ENCODE measurements at regions not wholly inside any gene's neighbourhood (a gene's known extent, or its start where the extent isn't known, plus 50 kb on each side); places are given as distances from the start of the nearest gene placed in this dataset.

DNA sequence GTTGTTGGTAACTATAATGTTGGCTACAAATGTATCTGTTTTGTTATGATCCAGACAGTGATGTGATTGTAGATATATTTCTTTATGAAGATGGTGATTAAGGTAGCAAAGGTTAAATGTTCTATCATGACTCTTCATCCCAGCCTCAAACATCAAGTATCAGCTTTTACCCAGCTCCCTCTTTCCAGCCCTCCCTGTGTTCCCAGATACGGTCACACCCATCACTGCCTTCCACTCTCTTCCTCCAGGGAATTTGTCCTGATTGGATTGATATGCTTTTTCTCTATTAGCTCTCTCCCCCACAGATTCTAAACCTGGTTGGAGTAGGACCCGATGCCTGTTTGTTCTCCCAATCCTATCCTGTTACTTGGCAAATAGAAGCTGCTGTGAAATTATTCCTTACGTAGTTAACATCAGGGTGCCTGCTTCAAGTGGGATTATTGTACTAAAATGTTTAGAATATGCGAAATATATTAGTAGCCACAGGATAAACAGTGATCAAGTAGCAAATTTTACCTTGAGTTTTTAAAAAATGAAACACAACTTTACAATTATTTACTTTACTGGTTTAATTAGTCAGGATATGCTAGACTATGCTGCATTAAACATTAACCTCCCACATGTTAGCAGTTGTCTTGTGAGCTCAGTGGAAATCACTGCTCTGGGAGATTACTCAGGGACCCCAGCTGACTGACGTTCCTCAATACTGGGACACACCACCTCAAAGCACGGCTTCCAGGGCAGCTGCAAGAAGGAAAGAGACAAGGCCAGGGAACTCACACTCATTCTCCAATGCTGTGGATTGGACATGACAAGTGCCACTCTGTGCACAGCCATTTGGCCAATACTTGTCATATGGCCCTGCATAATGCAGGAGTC is 165.3 kb downstream of the ALX1 start:
- TF ChIP-seq, protein P1, sequence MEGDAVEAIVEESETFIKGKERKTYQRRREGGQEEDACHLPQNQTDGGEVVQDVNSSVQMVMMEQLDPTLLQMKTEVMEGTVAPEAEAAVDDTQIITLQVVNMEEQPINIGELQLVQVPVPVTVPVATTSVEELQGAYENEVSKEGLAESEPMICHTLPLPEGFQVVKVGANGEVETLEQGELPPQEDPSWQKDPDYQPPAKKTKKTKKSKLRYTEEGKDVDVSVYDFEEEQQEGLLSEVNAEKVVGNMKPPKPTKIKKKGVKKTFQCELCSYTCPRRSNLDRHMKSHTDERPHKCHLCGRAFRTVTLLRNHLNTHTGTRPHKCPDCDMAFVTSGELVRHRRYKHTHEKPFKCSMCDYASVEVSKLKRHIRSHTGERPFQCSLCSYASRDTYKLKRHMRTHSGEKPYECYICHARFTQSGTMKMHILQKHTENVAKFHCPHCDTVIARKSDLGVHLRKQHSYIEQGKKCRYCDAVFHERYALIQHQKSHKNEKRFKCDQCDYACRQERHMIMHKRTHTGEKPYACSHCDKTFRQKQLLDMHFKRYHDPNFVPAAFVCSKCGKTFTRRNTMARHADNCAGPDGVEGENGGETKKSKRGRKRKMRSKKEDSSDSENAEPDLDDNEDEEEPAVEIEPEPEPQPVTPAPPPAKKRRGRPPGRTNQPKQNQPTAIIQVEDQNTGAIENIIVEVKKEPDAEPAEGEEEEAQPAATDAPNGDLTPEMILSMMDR (IDR thresholded peaks at IDR 0.05; ENCODE audit: low read depth, low read length): no peak
- DNase-seq (ENCODE audit: extremely low read depth, low read depth): no peak

GRCh38 chr12:85448031-85448430 is 168.0 kb downstream of the ALX1 start:
- no peak for DNase-seq (ENCODE audit: extremely low read depth, low read depth)
- TF ChIP-seq, protein P1 (IDR thresholded peaks at IDR 0.05; ENCODE audit: low read depth, low read length): no peak

- TF ChIP-seq, protein P1 (IDR thresholded peaks at IDR 0.05; ENCODE audit: low read depth, low read length): peak; percentile 39
- no peak for DNase-seq (ENCODE audit: extremely low read depth, low read depth)
These were observed 168.6 kb downstream of the ALX1 start for GRCh38 chr12:85448548-85449139.

DNA sequence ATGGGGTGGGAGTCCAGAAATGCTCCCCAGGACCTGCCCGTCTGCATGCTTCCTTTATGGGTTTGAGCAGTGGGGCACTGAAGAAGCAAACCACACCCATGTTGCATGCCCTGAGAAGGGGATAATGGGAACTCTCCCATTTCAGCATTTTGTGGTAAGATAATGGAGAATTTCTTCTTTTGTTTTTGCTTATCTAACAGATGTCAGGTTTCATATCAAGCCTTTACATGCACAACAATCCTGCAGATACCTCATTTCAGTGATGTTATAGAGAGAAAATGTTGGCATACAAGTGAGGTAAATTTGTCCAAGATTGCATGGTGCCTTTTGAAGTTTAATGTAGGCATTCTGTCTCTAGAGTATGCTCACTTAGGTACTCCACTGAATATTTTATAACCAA is 177.0 kb downstream of the ALX1 start:
- no peak for DNase-seq (ENCODE audit: extremely low read depth, low read depth)
- TF ChIP-seq, protein P1 (IDR thresholded peaks at IDR 0.05; ENCODE audit: low read depth, low read length): no peak

DNA sequence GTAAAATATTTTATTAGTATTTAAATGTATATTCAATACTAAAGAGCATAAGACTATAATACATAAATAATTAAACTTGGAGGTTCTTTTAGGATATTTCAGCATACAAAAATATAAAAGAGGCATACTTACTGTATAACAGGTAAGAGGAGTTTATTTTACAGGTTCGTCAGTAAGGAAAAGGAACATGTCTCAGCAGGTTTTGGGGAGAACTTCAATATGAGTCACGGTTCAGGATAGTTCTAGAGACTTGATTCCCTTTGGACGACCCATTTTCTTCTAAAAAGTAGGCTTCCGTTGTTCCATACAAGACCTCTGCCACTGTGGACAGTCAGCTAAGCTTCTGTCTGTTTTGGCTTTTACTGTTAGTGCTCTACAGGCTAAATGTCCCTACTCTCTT is 181.1 kb downstream of the ALX1 start:
- DNase-seq (ENCODE audit: extremely low read depth, low read depth): no peak
- TF ChIP-seq, protein P1 (IDR thresholded peaks at IDR 0.05; ENCODE audit: low read depth, low read length): no peak

DNA sequence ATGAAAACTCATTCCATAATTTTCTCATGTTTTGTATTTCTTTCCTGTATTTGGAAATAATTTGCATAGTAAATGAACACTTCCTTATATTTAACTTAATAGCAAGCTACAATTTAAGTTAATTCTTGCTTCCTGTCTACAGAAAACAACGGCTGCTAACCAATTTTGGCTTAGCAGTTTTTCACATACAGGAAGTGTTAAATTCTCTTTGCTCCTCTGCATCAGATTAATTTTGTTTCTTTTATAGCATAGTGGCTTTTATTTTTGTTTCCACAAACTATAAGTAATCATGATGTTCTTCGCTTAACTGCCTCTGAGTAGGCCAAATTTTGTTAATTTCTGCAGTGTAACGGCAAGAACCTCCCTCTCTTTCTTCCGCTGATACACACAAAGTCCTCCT is 182.9 kb downstream of the ALX1 start:
- DNase-seq (ENCODE audit: extremely low read depth, low read depth): no peak
- TF ChIP-seq, protein P1 (IDR thresholded peaks at IDR 0.05; ENCODE audit: low read depth, low read length): no peak

- TF ChIP-seq, protein P1 (IDR thresholded peaks at IDR 0.05; ENCODE audit: low read depth, low read length): no peak
- no peak for DNase-seq (ENCODE audit: extremely low read depth, low read depth)
These were observed 186.9 kb downstream of the ALX1 start for GRCh38 chr12:85466890-85467289.
